HepG2 (cell line): ENCODE measurements at regions not wholly inside any gene's neighbourhood (a gene's known extent, or its start where the extent isn't known, plus 50 kb on each side); places are given as distances from the start of the nearest gene placed in this dataset.

ENCODE experiments used
- ATAC-seq: fragments of 200-7000 bp; cut with Tn5 transposase; 3 replicates; pipeline ENCODE4 v1.9.1; 2020; ENCODE audit warnings: mild to moderate bottlenecking, moderate library complexity
- BruUV-seq: library from RNA; stranded (reverse); fragments of 400-500 nt; replicated peaks from 2 replicates; lab custom pipeline; 2021; lab: Mats Ljungman, UMichigan
- CTCF ChIA-PET: fragments of 300-600 bp; formaldehyde crosslinking; extraction: SDS; loops from one replicate; lab custom pipeline; 2021; ENCODE audit warnings: low total read pairs, inconsistent platforms, low intra/inter-chr PET ratio; lab: Yijun Ruan, JAX
- POLR2A ChIA-PET: fragments of 350-600 bp; sonication (Branson Sonifier 250); formaldehyde crosslinking; loops from one replicate; lab custom pipeline; 2020; ENCODE audit warnings: antibody characterized with exemption, inconsistent platforms; lab: Yijun Ruan, JAX
- DNase-seq: peaks from one replicate; pipeline ENCODE4 v3.0.0-alpha.2; 2015; ENCODE audit warnings: low spot score
- FAIRE-seq: peaks from 3 replicates; lab custom pipeline; 2011; peaks lifted over from hg19 to GRCh38; lab: Jason Lieb, UNC
- H2AFZ ChIP-seq: one replicate; pipeline ENCODE4 v1.6.1; 2011; ENCODE audit warnings: low read length, inconsistent platforms
- H3K27ac ChIP-seq: fragments of 300-600 bp; 3 replicates; pipeline ENCODE4 v1.8.0; 2011; ENCODE audit warnings: mixed run types, mild to moderate bottlenecking, mixed read lengths, low read length, inconsistent platforms; ENCODE audit not compliant: insufficient read depth; ENCODE audit errors: extremely low read length
- H3K27me3 ChIP-seq, 2 experiments: fragments of 200-600 bp in 1 of 2; 2 replicates in 1 of 2; 3 replicates in 1 of 2; pipeline versions ENCODE4 v1.6.0 to v1.8.0; 2011; ENCODE audit warnings: low read length in 2 of 2, mild to moderate bottlenecking in 2 of 2, moderate library complexity in 2 of 2, inconsistent platforms in 1 of 2; ENCODE audit not compliant: insufficient read depth in 2 of 2, control insufficient read depth in 1 of 2
- H3K36me3 ChIP-seq, 2 experiments: fragments of 200-600 bp in 1 of 2; replicated peaks in 1 of 2; 2 replicates in 1 of 2; 3 replicates in 1 of 2; pipeline versions ENCODE4 v1.5.1 to v1.8.0; 2011; ENCODE audit warnings: low read length in 2 of 2, inconsistent platforms in 1 of 2; ENCODE audit not compliant: insufficient read depth in 2 of 2, control insufficient read depth in 1 of 2
- H3K4me1 ChIP-seq: 2 replicates; pipeline ENCODE4 v1.5.1; 2012; ENCODE audit warnings: low read length, inconsistent platforms; ENCODE audit not compliant: insufficient read depth
- H3K4me2 ChIP-seq: 2 replicates; pipeline ENCODE4 v1.6.0; 2011; ENCODE audit warnings: low read depth, low read length, inconsistent platforms
- H3K4me3 ChIP-seq, 3 experiments: fragments of 200-600 bp in 1 of 3; sonication (generic), shearing (Covaris generic) in 1 of 3; replicated peaks in 1 of 3; 2 replicates each; pipeline ENCODE4 v1.5.1; 2011 to 2016; ENCODE audit warnings: low read length in 3 of 3, inconsistent platforms in 2 of 3, low read depth in 2 of 3, mild to moderate bottlenecking in 2 of 3, control low read depth in 1 of 3, mixed read lengths in 1 of 3; ENCODE audit not compliant: insufficient read depth in 1 of 3
- H3K79me2 ChIP-seq: one replicate; pipeline ENCODE4 v1.6.1; 2011; ENCODE audit warnings: low read length, inconsistent platforms; ENCODE audit not compliant: insufficient read depth
- H3K9ac ChIP-seq: 2 replicates; pipeline ENCODE4 v1.6.0; 2011; ENCODE audit warnings: mild to moderate bottlenecking, low read depth, low read length, inconsistent platforms; ENCODE audit not compliant: insufficient read depth
- H3K9me3 ChIP-seq: 2 replicates; pipeline ENCODE4 v1.5.1; 2012; ENCODE audit warnings: mild to moderate bottlenecking, low read length
- H4K20me1 ChIP-seq: 2 replicates; pipeline ENCODE4 v1.6.0; 2011; ENCODE audit warnings: inconsistent platforms, mild to moderate bottlenecking, low read length, moderate library complexity; ENCODE audit not compliant: insufficient read depth
- AKAP8 ChIP-seq: sonication (generic); formaldehyde crosslinking; IDR thresholded peaks from 2 replicates; pipeline ENCODE4 v1.5.1; 2020; ENCODE audit warnings: mild to moderate bottlenecking, missing genetic modification reagents
- ARID2 ChIP-seq: sonication (generic); formaldehyde crosslinking; IDR thresholded peaks from 2 replicates; pipeline ENCODE4 v1.8.1; 2022; ENCODE audit warnings: mild to moderate bottlenecking, missing genetic modification reagents, borderline replicate concordance
- CCDC6 ChIP-seq: sonication (generic); formaldehyde crosslinking; IDR thresholded peaks from 2 replicates; pipeline ENCODE4 v1.8.1; 2022; ENCODE audit warnings: mild to moderate bottlenecking, missing genetic modification reagents, moderate library complexity
- DR1 ChIP-seq: sonication (generic); formaldehyde crosslinking; IDR thresholded peaks from 2 replicates; pipeline ENCODE4 v1.8.0; 2021; ENCODE audit warnings: mild to moderate bottlenecking, missing genetic modification reagents, inconsistent platforms
- HOXA3 ChIP-seq: sonication (generic); formaldehyde crosslinking; IDR thresholded peaks from 2 replicates; pipeline ENCODE4 v1.5.0; 2020; ENCODE audit warnings: missing genetic modification reagents
- NR2F6 ChIP-seq, 2 experiments: IDR thresholded peaks; 2 replicates each; pipeline ENCODE4 v1.6.1; 2016; ENCODE audit warnings: antibody characterized with exemption in 1 of 2, mild to moderate bottlenecking in 1 of 2
- RBFOX2 ChIP-seq: fragments of 200-400 bp; formaldehyde crosslinking; IDR thresholded peaks from 2 replicates; pipeline ENCODE4 v1.6.1; 2017; ENCODE audit warnings: low read depth, mild to moderate bottlenecking, low read length
- SOX13 ChIP-seq, 3 experiments: fragments of 450-650 bp in 1 of 3; sonication (generic) in 1 of 3; formaldehyde crosslinking in 1 of 3; IDR thresholded peaks in 2 of 3; conservative IDR thresholded peaks in 1 of 3; 2 replicates each; pipeline versions ENCODE4 v1.5.0 to v1.6.1; 2016 to 2020; ENCODE audit warnings: antibody characterized with exemption in 1 of 3, mild to moderate bottlenecking in 1 of 3, missing compliant biosample characterization in 1 of 3, missing genetic modification reagents in 1 of 3, moderate library complexity in 1 of 3
- YEATS4 ChIP-seq: sonication (generic); formaldehyde crosslinking; IDR thresholded peaks from 2 replicates; pipeline ENCODE4 v1.4.0; 2020; ENCODE audit warnings: missing genetic modification reagents, borderline replicate concordance
- ZMYM3 ChIP-seq: sonication (generic); formaldehyde crosslinking; IDR thresholded peaks from 2 replicates; pipeline ENCODE4 v1.5.1; 2020; ENCODE audit warnings: mild to moderate bottlenecking, missing genetic modification reagents
- ZNF260 ChIP-seq: sonication (generic); formaldehyde crosslinking; IDR thresholded peaks from 2 replicates; pipeline ENCODE4 v1.4.0; 2020; ENCODE audit warnings: missing genetic modification reagents, low read depth, mild to moderate bottlenecking, borderline replicate concordance
- ZNF335 ChIP-seq: sonication (generic); formaldehyde crosslinking; IDR thresholded peaks from 2 replicates; pipeline ENCODE4 v1.4.0; 2020; ENCODE audit warnings: missing genetic modification reagents
- ZNF337 ChIP-seq: sonication (generic); formaldehyde crosslinking; IDR thresholded peaks from 2 replicates; pipeline ENCODE4 v1.5.1; 2020; ENCODE audit warnings: missing genetic modification reagents, low read depth, mild to moderate bottlenecking, borderline replicate concordance
- ZNF772 ChIP-seq: sonication (generic); formaldehyde crosslinking; IDR thresholded peaks from 2 replicates; pipeline ENCODE4 v1.5.0; 2020; ENCODE audit warnings: mild to moderate bottlenecking, missing genetic modification reagents
- WGBS: methylation state at CpG from one replicate; pipeline ENCODE4 v1.1.6; 2017; ENCODE audit warnings: low lambda C conversion rate; 5-methylcytosine and 5-hydroxymethylcytosine counted together
- in situ Hi-C: cut with HindIII; loops from 2 replicates; pipeline ENCODE4 v1.10.0; 2017; ENCODE audit warnings: low pct_unique_long_range_greater_than_20kb; ENCODE audit not compliant: extremely low pct_ligation_motif_present
- intact Hi-C: fragments of 100-400 bp; cut with micrococcal nuclease; formaldehyde crosslinking; loops from one replicate; pipeline ENCODE4 v1.10.0; 2022; ENCODE audit not compliant: unreplicated experiment
- TF ChIP-seq, protein P1 (sequence below): sonication (generic); formaldehyde crosslinking; IDR thresholded peaks from 2 replicates; pipeline ENCODE4 v1.5.0; 2020; ENCODE audit warnings: missing genetic modification reagents, mild to moderate bottlenecking, borderline replicate concordance
- TF ChIP-seq, protein P2 (sequence below): sonication (generic); formaldehyde crosslinking; IDR thresholded peaks from 2 replicates; pipeline ENCODE4 v1.4.0; 2020; ENCODE audit warnings: missing genetic modification reagents

DNA sequence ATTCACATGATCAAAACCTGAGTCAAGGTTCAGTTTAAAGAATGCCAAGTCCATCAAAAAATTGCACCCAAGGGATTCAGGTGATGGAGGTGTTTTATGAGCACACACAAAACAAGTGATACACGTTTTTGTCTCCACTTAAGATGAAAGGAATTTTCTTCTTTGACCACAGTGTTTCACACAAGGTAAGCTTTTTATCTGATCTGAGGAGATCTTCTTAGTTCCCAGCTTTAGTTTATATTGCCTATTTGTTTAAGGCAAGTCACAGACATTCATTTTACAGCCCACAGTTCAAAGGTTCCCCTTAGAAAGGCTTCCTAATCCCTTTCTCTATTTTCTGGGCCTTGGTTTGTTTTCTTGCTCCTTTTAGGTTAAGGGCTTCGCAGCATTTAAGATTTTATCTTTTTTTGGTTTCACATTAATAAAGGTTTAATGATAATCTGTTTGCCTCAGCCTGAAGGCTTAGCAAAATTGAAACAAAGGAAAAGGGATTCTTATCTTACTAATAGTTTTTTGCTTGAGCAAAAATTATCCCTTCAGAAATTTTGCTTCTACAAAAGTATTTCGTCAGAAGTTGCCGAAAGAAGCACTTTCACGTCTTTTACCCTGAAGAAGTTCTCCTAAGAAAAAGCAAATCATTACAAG is 420.5 kb upstream of the NAALADL2 start:
- Histone ChIP-seq H3K4me3 (no peak overlapping the region), H3K4me1 (peaks cover 18% of the 10 kb centered on the region), H3K4me2 (no peak overlapping the region), H3K9ac (no peak overlapping the region), H3K79me2 (no peaks in the 10 kb centered on the region), H3K36me3 (no peaks in the 10 kb centered on the region), H3K27ac (no peak overlapping the region), H4K20me1 (no peaks in the 10 kb centered on the region), H3K27me3 (peaks cover 0 to 8% of the 10 kb centered on the region in 2 experiments; a peak in 1 of 5 replicates), H3K9me3 (no peaks in the 10 kb centered on the region), H2AFZ (no peak overlapping the region)
- in situ Hi-C loops (no loop called here), intact Hi-C loops (no loop called here)
- DNase-seq, result no peak
- 54% methylated on average over 5 of the region's 5 CpGs for WGBS
- ATAC-seq, result no peak
- TF ChIP-seq SOX13 (IDR thresholded peaks at IDR 0.05), result no peak
- no peak for TF ChIP-seq SOX13 (CRISPR knock-in tag; conservative IDR thresholded peaks at IDR 0.05 in 1 of 2, IDR thresholded peaks at IDR 0.05 in 1 of 2)
- TF ChIP-seq, protein P1, sequence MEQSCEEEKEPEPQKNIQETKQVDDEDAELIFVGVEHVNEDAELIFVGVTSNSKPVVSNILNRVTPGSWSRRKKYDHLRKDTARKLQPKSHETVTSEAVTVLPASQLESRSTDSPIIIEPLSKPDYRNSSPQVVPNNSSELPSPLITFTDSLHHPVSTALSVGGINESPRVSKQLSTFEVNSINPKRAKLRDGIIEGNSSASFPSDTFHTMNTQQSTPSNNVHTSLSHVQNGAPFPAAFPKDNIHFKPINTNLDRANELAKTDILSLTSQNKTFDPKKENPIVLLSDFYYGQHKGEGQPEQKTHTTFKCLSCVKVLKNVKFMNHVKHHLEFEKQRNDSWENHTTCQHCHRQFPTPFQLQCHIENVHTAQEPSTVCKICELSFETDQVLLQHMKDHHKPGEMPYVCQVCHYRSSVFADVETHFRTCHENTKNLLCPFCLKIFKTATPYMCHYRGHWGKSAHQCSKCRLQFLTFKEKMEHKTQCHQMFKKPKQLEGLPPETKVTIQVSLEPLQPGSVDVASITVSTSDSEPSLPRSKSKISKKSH (CRISPR knock-in tag), result no peak
- TF ChIP-seq RBFOX2, result no peak
- no peak for TF ChIP-seq DR1 (CRISPR knock-in tag)
- no peak for TF ChIP-seq ZNF772 (CRISPR knock-in tag)
- TF ChIP-seq HOXA3 (CRISPR knock-in tag), result no peak
- no peak for TF ChIP-seq ARID2 (CRISPR knock-in tag)
- TF ChIP-seq ZNF335 (CRISPR knock-in tag), result no peak
- no peak for TF ChIP-seq AKAP8 (CRISPR knock-in tag)
- no peak for TF ChIP-seq ZNF337 (CRISPR knock-in tag)
- TF ChIP-seq NR2F6 (IDR thresholded peaks at IDR 0.05), result no peak
- no peak for TF ChIP-seq NR2F6 (CRISPR knock-in tag; IDR thresholded peaks at IDR 0.05)
- TF ChIP-seq, protein P2, sequence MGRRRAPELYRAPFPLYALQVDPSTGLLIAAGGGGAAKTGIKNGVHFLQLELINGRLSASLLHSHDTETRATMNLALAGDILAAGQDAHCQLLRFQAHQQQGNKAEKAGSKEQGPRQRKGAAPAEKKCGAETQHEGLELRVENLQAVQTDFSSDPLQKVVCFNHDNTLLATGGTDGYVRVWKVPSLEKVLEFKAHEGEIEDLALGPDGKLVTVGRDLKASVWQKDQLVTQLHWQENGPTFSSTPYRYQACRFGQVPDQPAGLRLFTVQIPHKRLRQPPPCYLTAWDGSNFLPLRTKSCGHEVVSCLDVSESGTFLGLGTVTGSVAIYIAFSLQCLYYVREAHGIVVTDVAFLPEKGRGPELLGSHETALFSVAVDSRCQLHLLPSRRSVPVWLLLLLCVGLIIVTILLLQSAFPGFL (CRISPR knock-in tag), result no peak
- no peak for TF ChIP-seq CCDC6 (CRISPR knock-in tag)
- TF ChIP-seq YEATS4 (CRISPR knock-in tag), result no peak
- TF ChIP-seq ZNF260, result no peak
- TF ChIP-seq ZMYM3 (CRISPR knock-in tag), result no peak
- FAIRE-seq, result no peak
- CTCF ChIA-PET, result no interaction called here
- POLR2A ChIA-PET, result no interaction called here
- no TSS peak for BruUV-seq
